ENCODE measurements at regions not wholly inside any gene's neighbourhood (a gene's known extent, or its start where the extent isn't known, plus 50 kb on each side); places are given as distances from the start of the nearest gene placed in this dataset.

- no peak for TF ChIP-seq BHLHE40 (IDR thresholded peaks at IDR 0.05; ENCODE audit: borderline replicate concordance)
- TF ChIP-seq ZNF384 (IDR thresholded peaks at IDR 0.05): no peak
- TF ChIP-seq FOXA1 (IDR thresholded peaks at IDR 0.05): no peak
- no peak for TF ChIP-seq FOXM1 (IDR thresholded peaks at IDR 0.05; ENCODE audit: borderline replicate concordance)
Observed at GRCh38 chr11:80626721-80627120, 1185.9 kb upstream of the TENM4 start.
